Right lobe of liver (tissue), 4 donors: ENCODE measurements at regions not wholly inside any gene's neighbourhood (a gene's known extent, or its start where the extent isn't known, plus 50 kb on each side); places are given as distances from the start of the nearest gene placed in this dataset.

Experiments
- POLR2A ChIP-seq: fragments of 450-650 bp; IDR thresholded peaks from one replicate; pipeline ENCODE4 v1.6.1; 2017; ENCODE audit warnings: antibody characterized with exemption, mild to moderate bottlenecking
- TF ChIP-seq, protein P1 (sequence below), 4 donors: fragments of 200-600 bp in 3 of 4; fragments of 450-650 bp in 1 of 4; IDR thresholded peaks; one replicate each; pipeline versions ENCODE4 v1.5.1 to v1.8.0; 2016 to 2022; ENCODE audit warnings: antibody characterized with exemption in 4 of 4, mild to moderate bottlenecking in 2 of 4
- donor health status: DM: no; HTN: no; CAD: no.
- donor health status: DM: no; HTN: no; CAD: no.
- donor health status: DM: no; HTN: yes; CAD: no.

DNA sequence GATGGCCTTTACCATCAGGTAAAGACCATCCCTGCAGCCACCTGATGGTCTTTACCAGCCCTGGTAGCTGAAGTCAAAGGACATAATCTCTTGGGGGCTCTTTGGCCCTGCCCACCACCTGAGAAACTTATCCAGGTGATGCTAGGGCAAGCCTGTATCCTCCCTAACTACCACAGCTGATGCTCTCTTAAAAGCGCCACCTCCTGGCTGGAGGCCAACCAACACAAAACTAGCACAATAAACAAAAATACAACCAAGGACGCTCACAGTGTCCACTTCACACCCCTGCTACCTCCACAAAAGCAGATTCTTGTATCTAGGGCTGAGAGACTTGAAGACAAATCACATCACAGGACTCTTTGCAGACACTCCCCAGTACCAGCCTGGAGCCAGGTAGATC lies 357.1 kb upstream of the POU3F1 start:
- TF ChIP-seq, protein P1, sequence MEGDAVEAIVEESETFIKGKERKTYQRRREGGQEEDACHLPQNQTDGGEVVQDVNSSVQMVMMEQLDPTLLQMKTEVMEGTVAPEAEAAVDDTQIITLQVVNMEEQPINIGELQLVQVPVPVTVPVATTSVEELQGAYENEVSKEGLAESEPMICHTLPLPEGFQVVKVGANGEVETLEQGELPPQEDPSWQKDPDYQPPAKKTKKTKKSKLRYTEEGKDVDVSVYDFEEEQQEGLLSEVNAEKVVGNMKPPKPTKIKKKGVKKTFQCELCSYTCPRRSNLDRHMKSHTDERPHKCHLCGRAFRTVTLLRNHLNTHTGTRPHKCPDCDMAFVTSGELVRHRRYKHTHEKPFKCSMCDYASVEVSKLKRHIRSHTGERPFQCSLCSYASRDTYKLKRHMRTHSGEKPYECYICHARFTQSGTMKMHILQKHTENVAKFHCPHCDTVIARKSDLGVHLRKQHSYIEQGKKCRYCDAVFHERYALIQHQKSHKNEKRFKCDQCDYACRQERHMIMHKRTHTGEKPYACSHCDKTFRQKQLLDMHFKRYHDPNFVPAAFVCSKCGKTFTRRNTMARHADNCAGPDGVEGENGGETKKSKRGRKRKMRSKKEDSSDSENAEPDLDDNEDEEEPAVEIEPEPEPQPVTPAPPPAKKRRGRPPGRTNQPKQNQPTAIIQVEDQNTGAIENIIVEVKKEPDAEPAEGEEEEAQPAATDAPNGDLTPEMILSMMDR (IDR thresholded peaks at IDR 0.05) = no peak
- TF ChIP-seq POLR2A = no peak
